HAP-1 (cell line): ENCODE measurements at regions not wholly inside any gene's neighbourhood (a gene's known extent, or its start where the extent isn't known, plus 50 kb on each side); places are given as distances from the start of the nearest gene placed in this dataset.

Source experiments
- DNase-seq, 2 experiments: peaks; one replicate each; pipeline ENCODE4 v3.0.0-alpha.2; 2016 to 2020; ENCODE audit warnings: low spot score in 2 of 2
- H3K27me3 ChIP-seq: fragments of 250-450 bp; sonication (Bioruptor Pico); 2 replicates; pipeline ENCODE4 v1.5.1; 2020; ENCODE audit warnings: low read depth, mild to moderate bottlenecking, moderate library complexity
- H3K36me3 ChIP-seq: fragments of 250-450 bp; sonication (Bioruptor Pico); replicated peaks from 2 replicates; pipeline ENCODE4 v1.5.1; 2020; ENCODE audit warnings: mild to moderate bottlenecking
- H3K4me1 ChIP-seq: fragments of 250-450 bp; sonication (Bioruptor Pico); 2 replicates; pipeline ENCODE4 v1.5.1; 2020; ENCODE audit warnings: mild to moderate bottlenecking
- H3K4me3 ChIP-seq: fragments of 250-450 bp; sonication (Bioruptor Pico); 2 replicates; pipeline ENCODE4 v1.5.1; 2020; ENCODE audit warnings: mild to moderate bottlenecking, moderate library complexity
- H3K9me3 ChIP-seq: fragments of 250-450 bp; sonication (Bioruptor Pico); 2 replicates; pipeline ENCODE4 v1.5.1; 2020; ENCODE audit warnings: mild to moderate bottlenecking, moderate library complexity
- in situ Hi-C: fragments of 300-500 bp; cut with MboI; formaldehyde crosslinking; loops from 3 replicates; pipeline ENCODE4 v1.14.3; 2020; ENCODE audit warnings: low sequenced_read_pairs, inconsistent platforms, mixed read lengths

DNA sequence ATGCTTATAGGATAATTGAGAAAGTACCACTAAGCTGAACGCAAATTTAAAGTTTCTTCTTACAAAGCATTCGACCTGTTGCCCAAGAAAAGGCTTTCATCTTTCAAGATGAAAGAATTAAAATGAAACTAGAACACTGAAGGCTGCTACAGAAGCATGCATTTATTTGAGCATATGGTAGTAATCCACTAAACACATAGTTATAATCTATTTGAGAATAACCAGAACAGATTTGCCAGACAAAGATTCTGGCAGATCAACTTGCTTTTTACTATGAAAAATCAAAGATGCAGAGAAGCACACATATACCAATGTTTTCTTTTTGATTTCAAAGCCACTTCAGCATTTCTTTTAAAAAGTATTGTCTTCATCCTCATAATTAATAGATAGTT lies 412.2 kb downstream of the UTRN start:
- in situ Hi-C loops: no loop called here
- no peaks in the 10 kb centered on the region for H3K27me3 ChIP-seq
- H3K36me3 ChIP-seq: peaks cover 8% of the 10 kb centered on the region; the same call in 1 of the 2 replicates
- no peaks in the 10 kb centered on the region for H3K9me3 ChIP-seq
- H3K4me1 ChIP-seq: peaks cover 25% of the 10 kb centered on the region
- DNase-seq: no peak
- H3K4me3 ChIP-seq: no peak overlapping the region

DNA sequence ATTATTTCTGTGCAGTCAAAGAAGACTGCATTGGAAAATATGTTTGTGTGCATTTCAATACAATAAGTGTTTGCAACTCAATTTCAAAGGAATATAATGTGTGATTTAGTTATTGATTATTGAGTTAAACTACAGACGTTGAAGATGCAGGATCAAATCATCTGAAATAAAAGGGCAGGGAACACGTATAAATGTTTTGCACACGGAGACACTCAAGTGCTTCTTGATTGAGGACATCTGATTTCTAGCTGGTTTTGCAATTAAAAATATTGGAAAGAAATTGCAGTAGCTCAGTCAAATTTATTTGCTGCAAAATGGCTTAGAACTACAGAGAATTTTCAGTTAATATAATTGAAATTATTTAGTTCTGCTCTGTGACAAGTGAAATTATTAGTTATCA lies 412.7 kb downstream of the UTRN start:
- Histone ChIP-seq H3K27me3 (no peaks in the 10 kb centered on the region), H3K4me3 (no peak overlapping the region), H3K9me3 (no peaks in the 10 kb centered on the region), H3K36me3 (peaks cover 8% of the 10 kb centered on the region; the same call in 1 of the 2 replicates), H3K4me1 (peaks cover 25% of the 10 kb centered on the region)
- no peak for DNase-seq
- in situ Hi-C loops: no loop called here

DNA sequence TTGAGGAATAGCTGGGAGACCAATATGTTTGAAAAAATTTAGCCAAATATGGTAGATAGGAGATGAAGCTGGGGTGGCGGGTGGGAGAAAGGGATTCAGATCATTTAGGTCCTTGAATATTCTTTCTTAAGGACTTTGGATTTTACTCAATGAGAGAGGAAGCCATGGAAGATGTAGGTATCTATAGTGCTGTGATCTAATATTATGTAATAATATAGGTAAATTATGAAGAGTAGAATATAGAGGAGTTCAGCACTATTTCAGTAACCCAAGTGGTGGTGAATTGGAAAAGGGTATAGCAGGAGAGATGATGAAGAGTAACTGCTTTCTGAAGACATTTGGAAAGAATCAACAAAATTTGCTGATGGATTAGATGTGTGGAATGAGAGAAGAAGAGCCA lies 417.6 kb downstream of the UTRN start:
- no peak overlapping the region for H3K4me3 ChIP-seq
- in situ Hi-C loops: no loop called here
- no peak for DNase-seq
- H3K9me3 ChIP-seq: no peaks in the 10 kb centered on the region
- H3K4me1 ChIP-seq: no peaks in the 10 kb centered on the region; the same call in 1 of the 2 replicates
- H3K36me3 ChIP-seq: peaks cover 17% of the 10 kb centered on the region
- no peaks in the 10 kb centered on the region for H3K27me3 ChIP-seq

DNA sequence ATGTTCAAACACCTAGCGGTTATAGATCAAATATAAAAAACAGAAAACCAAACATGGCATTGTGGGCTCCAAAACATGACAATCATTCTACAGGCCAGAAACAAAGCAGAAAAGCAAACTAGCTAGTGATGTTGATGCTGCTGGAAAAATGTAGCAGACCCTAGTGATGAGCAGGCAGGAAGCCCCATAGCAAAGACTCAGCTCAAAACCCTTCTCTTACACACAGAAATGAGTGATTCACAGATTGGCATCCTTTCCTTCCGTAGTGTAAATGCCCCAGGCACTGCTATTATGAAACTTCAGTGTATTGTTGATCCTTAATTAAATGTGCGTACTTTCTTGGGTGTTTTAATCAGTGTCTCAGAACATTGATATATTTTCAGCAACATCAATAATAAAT lies 425.1 kb downstream of the UTRN start:
- Histone ChIP-seq H3K36me3 (no peaks in the 10 kb centered on the region; the same call in none of the 2 replicates), H3K27me3 (no peaks in the 10 kb centered on the region), H3K9me3 (no peaks in the 10 kb centered on the region), H3K4me3 (no peak overlapping the region), H3K4me1 (peaks cover 5% of the 10 kb centered on the region)
- in situ Hi-C loops: no loop called here
- no peak for DNase-seq

DNA sequence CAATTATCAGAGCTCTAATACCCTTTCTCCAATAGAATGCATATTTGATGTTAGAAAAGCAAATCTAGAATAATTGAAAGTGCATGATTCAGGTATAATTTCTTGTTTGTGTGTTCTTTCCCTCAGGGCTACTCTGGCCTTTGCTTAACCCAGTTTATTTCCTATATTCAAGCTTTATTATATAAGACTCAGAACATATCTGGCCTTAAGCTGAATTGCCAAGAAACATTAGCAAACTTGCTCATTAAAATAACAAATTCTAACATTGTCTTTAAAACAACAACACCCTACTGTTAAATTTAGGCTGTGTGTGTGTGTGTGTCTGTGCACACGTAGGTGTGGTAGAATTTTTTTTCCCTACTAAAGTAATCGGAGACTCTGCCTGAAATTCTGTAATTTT lies 426.5 kb downstream of the UTRN start:
- Histone ChIP-seq H3K27me3 (no peaks in the 10 kb centered on the region), H3K9me3 (no peaks in the 10 kb centered on the region), H3K36me3 (no peaks in the 10 kb centered on the region; the same call in 1 of the 2 replicates), H3K4me3 (no peak overlapping the region), H3K4me1 (peaks cover 14% of the 10 kb centered on the region)
- DNase-seq: no peak
- in situ Hi-C loops: no loop called here

DNA sequence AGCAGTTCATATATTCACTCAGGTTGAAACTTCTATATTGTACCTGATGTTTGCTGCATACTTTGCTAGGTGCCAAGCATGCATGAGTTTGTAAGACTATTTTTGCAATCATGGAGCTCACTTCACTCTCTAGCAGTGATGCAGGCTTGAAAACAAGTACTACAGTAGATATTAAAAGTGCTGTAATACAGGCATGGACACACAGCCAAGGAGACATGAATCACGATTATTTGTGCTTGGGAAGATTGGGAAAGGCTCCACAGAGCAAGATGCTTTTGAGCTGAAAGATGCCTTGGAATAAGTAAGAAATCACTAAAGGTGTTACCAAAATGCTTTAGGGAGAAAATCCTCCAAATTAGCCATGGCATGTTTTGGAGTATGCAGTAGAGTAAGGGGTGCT lies 427.4 kb downstream of the UTRN start:
- in situ Hi-C loops: no loop called here
- H3K4me3 ChIP-seq: no peak overlapping the region
- H3K36me3 ChIP-seq: no peaks in the 10 kb centered on the region
- H3K27me3 ChIP-seq: no peaks in the 10 kb centered on the region
- DNase-seq: no peak
- H3K9me3 ChIP-seq: no peaks in the 10 kb centered on the region
- peaks cover 14% of the 10 kb centered on the region for H3K4me1 ChIP-seq

DNA sequence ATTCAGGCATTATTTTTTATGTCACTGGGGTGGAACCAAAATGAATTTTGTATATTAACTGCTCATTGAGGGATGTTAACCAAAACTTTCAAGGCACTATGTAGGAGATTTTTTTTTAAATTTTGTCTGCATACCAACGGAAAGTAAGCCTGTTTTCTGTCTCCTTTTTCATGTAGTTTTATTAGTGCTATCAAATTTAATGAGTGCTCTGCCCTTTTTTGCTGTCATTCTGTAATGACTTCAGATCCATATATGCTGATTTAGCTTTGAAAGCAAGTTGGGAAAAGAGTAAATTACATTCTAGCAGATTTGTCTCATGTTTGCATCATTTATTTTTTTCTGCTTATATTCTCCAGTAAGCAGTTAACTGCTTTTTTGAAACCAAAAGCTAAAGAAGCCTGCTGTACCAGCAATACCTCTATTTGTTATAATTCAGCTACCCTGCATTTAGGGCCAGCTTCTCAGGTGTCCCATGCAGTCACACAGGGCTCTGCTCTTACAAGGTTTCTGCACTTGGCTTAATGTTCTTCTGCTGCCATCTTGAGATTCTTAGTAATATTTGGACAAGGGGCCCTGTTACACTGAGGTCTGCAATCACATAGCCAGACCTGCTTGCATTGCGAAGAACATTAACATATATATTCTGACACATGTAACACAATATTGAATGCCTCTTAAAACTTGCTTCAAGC lies 429.0 kb downstream of the UTRN start:
- in situ Hi-C loops: no loop called here
- H3K36me3 ChIP-seq: 0 out of 2 replicates have a peak, but pooled peaks cover 2% of the 10 kb centered on the region
- H3K4me3 ChIP-seq: no peak overlapping the region
- H3K27me3 ChIP-seq: no peaks in the 10 kb centered on the region
- no peak for DNase-seq
- peaks cover 14% of the 10 kb centered on the region for H3K4me1 ChIP-seq
- no peaks in the 10 kb centered on the region for H3K9me3 ChIP-seq

DNA sequence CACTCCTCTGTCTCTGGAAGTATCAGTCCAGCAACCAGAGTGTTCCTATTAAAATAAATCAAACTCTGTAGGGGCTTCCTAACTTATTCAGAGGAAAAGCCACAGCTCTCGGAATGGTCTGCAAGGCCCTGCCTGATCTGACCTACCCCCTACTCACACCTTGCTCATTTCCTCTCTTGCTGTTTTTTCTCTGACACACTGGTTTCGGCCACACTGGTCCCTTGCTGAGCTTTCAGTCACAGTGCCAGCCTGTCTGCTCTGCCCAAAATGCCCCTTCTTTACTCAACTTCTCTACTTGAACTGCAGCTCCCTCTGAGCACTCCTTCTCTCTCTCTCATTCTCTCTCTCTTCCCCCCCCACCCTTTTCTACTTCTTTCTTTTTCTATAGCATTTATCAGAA lies 430.2 kb downstream of the UTRN start:
- peaks cover 18% of the 10 kb centered on the region for H3K4me1 ChIP-seq
- H3K27me3 ChIP-seq: no peaks in the 10 kb centered on the region
- in situ Hi-C loops: no loop called here
- peaks cover 2% of the 10 kb centered on the region; the same call in 1 of the 2 replicates for H3K36me3 ChIP-seq
- no peak for DNase-seq
- H3K9me3 ChIP-seq: no peaks in the 10 kb centered on the region
- no peak overlapping the region for H3K4me3 ChIP-seq

DNA sequence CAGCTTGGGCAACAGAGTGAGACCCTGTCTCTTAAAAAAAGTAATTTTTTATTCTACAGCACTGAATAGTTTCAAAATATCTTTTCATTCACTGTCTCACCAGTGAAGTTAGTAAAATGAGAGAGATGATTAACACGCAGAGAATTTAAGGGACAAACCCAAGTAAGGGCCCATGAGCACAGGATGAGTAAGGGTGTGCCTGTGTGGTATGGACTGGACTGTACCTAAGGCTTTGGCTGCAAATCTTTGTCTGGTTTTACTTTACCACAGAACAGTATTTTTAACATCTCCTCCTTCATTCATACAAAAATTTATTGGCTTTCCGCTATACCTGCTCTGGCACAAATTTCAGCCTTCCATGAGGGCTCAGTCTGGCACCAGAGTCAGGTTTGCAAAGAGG lies 433.3 kb downstream of the UTRN start:
- Histone ChIP-seq H3K9me3 (no peaks in the 10 kb centered on the region), H3K4me3 (no peak overlapping the region), H3K27me3 (no peaks in the 10 kb centered on the region), H3K36me3 (peaks cover 2% of the 10 kb centered on the region; the same call in 1 of the 2 replicates), H3K4me1 (peaks cover 20% of the 10 kb centered on the region)
- DNase-seq: no peak
- in situ Hi-C loops: no loop called here

DNA sequence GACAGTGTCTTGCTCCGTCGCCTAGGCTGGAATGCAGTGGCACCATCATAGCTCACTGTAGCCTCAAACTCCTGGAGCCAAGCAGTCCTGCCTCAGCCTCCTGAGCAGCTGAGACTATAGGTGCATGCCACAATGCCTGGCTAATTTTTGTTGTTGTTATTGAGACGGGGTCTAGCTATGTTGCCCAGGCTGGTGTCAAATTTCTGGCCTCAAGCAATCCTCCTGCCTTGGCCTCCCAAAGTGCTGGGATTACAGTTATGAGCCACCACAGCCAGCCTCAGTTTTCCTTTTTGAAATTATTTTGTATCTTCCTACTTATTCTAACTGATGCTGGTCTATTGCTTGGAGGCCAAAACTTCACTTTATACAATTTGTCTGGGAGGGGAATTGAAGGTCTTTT lies 436.1 kb downstream of the UTRN start:
- H3K4me1 ChIP-seq: peaks cover 21% of the 10 kb centered on the region
- H3K4me3 ChIP-seq: no peak overlapping the region
- no peak for DNase-seq
- no peaks in the 10 kb centered on the region for H3K27me3 ChIP-seq
- no peaks in the 10 kb centered on the region for H3K9me3 ChIP-seq
- peaks cover 2% of the 10 kb centered on the region for H3K36me3 ChIP-seq
- in situ Hi-C loops: no loop called here

DNA sequence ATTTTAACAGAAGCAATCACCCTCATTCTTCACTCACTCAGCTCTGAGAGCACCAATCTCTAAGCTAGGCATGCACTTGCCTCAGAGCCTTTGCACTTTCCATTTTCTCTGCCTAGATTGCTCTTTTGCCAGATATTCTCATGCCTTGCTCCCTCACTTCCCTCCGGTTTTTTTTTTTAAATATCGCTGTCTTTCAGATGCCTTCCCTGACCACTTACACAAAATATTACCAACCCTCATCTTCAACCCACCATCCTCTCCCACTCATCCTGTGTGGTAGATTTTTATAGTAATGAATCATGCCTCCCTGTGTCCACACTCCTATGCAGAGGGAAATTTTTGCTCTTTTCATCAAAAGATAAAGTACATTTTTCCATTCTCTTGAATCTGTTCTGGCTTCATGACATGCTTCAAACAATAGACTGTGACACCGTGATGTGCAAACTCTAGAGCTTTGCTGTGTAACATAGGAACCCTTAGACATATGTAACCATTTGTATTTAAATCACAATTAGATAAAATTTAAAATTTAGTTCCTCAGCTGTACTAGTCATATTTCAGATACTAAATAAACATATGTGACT lies 437.1 kb downstream of the UTRN start:
- Histone ChIP-seq H3K4me1 (peaks cover 27% of the 10 kb centered on the region), H3K4me3 (no peak overlapping the region), H3K9me3 (no peaks in the 10 kb centered on the region), H3K36me3 (peaks cover 2% of the 10 kb centered on the region), H3K27me3 (no peaks in the 10 kb centered on the region)
- in situ Hi-C loops: no loop called here
- DNase-seq: no peak

DNA sequence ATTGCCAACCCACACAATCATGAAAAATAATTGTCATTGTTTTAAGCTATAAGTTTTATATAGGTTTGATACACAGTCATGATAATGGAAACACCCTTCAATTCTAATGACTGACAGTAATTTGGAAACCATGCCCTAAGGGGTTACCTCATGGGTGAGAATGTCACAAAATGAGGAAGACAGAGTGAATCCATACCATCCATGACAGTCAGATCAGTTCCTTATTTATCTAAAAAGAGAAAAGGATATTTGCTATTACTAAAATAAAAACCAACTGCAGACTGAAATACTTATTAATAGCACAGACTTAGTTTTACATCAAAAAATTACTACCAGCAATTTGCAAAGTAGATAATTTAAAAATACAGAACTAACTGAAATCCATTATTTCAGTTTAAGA lies 437.8 kb downstream of the UTRN start:
- DNase-seq: no peak
- H3K4me1 ChIP-seq: peaks cover 27% of the 10 kb centered on the region
- H3K4me3 ChIP-seq: no peak overlapping the region
- in situ Hi-C loops: no loop called here
- no peaks in the 10 kb centered on the region for H3K27me3 ChIP-seq
- H3K36me3 ChIP-seq: no peaks in the 10 kb centered on the region; the same call in none of the 2 replicates
- H3K9me3 ChIP-seq: no peaks in the 10 kb centered on the region

DNA sequence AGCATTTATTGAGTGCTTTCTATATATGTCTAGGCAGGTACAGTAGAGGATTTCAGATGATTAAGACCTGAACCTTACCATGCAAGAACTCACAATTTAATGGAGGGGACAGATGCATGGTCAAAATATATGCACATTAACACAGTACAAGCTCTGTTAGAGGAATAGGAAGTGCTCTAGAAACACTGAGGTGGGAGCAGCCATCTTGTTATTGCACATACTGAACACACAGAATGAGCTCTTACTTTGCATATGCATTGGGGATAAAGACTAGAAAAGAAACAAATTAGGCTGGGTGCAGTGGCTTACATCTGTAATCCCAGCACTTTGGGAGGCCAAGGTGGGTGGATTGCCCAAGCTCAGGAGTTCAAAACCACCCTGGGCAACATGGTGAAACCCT lies 438.3 kb downstream of the UTRN start:
- H3K4me1 ChIP-seq: peaks cover 27% of the 10 kb centered on the region
- H3K36me3 ChIP-seq: no peaks in the 10 kb centered on the region; the same call in none of the 2 replicates
- H3K27me3 ChIP-seq: no peaks in the 10 kb centered on the region
- peak; percentile 22 to 45 for DNase-seq
- H3K9me3 ChIP-seq: no peaks in the 10 kb centered on the region
- in situ Hi-C loops: no loop called here
- no peak overlapping the region for H3K4me3 ChIP-seq

DNA sequence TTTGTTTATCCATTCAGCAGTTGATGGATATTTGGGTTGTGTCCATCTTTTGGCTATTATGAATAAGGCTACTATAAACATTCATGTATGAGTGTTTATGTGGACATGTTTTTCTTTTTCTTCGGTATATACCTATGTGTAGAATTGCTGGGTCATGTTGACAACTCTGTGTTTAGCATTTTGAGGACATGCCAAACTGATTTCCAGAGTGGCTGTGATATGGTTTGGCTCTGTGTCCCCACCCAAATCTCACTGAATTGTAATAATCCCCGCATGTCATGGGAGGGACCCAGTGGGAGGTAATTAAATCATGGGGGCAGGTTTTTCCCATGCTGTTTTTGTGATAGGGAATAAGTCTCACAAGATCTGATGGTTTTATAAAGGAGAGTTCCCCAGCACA lies 439.7 kb downstream of the UTRN start:
- no peak for DNase-seq
- Histone ChIP-seq H3K9me3 (no peaks in the 10 kb centered on the region), H3K4me3 (no peak overlapping the region), H3K36me3 (no peaks in the 10 kb centered on the region; the same call in none of the 2 replicates), H3K27me3 (no peaks in the 10 kb centered on the region), H3K4me1 (peaks cover 26% of the 10 kb centered on the region)
- in situ Hi-C loops: no loop called here
